Neutrophil (primary cell): ENCODE measurements at regions not wholly inside any gene's neighbourhood (a gene's known extent, or its start where the extent isn't known, plus 50 kb on each side); places are given as distances from the start of the nearest gene placed in this dataset.

Experiments
- H3K27ac ChIP-seq: fragments of 200-600 bp; sonication (generic); 2 replicates; pipeline ENCODE4 v1.5.1; 2016; ENCODE audit warnings: mild to moderate bottlenecking, moderate library complexity
- H3K27me3 ChIP-seq: fragments of 200-600 bp; sonication (generic); 2 replicates; pipeline ENCODE4 v1.6.0; 2016; ENCODE audit warnings: mild to moderate bottlenecking
- H3K36me3 ChIP-seq: fragments of 200-600 bp; sonication (generic); 2 replicates; pipeline ENCODE4 v1.5.1; 2017
- H3K4me1 ChIP-seq, 2 experiments: fragments of 200-600 bp in 1 of 2; sonication (generic) in 1 of 2; 1 replicate in 1 of 2; 2 replicates in 1 of 2; pipeline versions ENCODE4 v1.5.1 to v1.6.1; 2013 to 2016; ENCODE audit warnings: low read depth in 1 of 2, low read length in 1 of 2, mild to moderate bottlenecking in 1 of 2, moderate library complexity in 1 of 2; ENCODE audit not compliant: control insufficient read depth in 1 of 2, insufficient read depth in 1 of 2
- H3K4me3 ChIP-seq, 2 experiments: fragments of 200-600 bp in 1 of 2; sonication (generic) in 1 of 2; 1 replicate in 1 of 2; 2 replicates in 1 of 2; pipeline ENCODE4 v1.5.1; 2013 to 2016; ENCODE audit warnings: low read depth in 1 of 2, low read length in 1 of 2, mild to moderate bottlenecking in 1 of 2, moderate library complexity in 1 of 2
- H3K9me3 ChIP-seq: fragments of 200-600 bp; sonication (generic); 2 replicates; pipeline ENCODE4 v1.5.1; 2016
- CTCF ChIP-seq: fragments of 200-600 bp; sonication (generic); IDR thresholded peaks from 2 replicates; pipeline ENCODE4 v1.5.1; 2016; ENCODE audit warnings: antibody characterized with exemption

DNA sequence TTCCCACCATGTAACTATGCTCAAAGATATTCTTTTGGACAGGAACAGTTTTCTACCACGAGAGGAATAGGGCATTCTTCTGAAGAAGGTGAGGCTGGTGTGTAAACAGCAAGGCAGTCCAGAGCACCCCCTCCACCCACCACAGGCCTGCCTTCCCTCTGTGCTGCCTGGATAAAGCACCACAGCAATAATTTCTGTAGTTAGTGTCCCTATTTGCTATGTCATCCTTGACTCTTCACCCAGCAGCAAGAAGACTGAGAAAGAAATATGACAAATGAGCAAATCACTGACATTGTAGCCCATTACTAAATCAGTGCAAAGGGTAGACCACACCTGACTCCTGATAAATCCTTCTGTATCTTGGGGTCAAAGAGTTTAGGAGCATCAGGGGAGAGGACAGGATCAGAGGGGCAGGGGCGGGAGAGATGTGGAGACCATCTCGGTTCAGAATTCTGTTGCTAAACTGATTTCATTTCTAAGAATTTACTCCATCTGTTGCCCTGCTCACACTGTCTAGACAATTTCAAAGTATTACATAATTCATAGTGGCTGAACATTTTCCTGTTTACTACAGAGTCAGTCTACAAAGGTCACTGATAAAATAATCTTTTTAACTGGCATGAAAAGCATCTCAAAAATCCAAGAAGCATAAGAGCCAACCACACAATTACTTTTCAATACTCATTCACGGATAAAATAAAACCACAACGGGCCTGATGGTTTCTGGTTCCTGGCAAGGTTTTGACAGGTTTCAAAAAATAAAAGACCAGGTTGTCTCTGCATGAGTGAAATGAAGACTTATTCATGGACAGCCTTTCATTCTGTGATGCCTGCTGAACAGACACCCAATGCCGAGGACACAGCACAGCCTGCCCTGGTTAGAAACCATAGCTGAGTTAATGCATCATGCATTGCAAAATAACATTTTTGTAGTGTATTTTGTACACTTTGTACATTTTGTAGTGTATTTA lies 88.4 kb upstream of the IRS2 start:
- H3K27ac ChIP-seq = no peak overlapping the region
- TF ChIP-seq CTCF = no peak
- H3K36me3 ChIP-seq = no peaks in the 10 kb centered on the region
- no peaks in the 10 kb centered on the region for H3K9me3 ChIP-seq
- H3K4me3 ChIP-seq = no peak overlapping the region
- H3K4me1 ChIP-seq = no peaks in the 10 kb centered on the region
- peaks cover 36% of the 10 kb centered on the region for H3K27me3 ChIP-seq

- Histone ChIP-seq H3K27me3 (peaks cover 48% of the 10 kb centered on the region), H3K4me1 (no peaks in the 10 kb centered on the region), H3K36me3 (no peaks in the 10 kb centered on the region), H3K4me3 (no peak overlapping the region), H3K27ac (no peak overlapping the region), H3K9me3 (no peaks in the 10 kb centered on the region)
- no peak for TF ChIP-seq CTCF
These were observed 87.2 kb upstream of the IRS2 start for GRCh38 chr13:109873351-109874123.

DNA sequence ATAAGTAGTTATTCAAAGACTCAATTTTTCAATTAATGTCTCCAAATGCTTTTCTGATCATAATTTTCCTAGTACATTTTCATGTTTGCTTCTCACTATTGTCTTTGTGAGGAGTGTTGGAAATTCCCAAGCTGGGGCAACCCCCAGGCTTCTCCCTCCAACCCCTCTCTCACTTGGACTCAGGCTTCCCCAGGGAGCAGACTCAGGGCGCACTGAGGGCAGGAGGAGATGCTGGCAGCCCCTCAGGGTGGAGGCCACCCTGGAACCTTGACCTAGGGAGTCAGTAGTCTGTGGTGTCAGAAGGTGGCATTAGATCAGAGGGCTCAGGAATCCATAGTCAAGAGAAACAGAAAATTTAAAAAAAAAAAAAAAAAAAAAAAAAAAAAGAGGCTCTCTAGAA lies 86.5 kb upstream of the IRS2 start:
- no peaks in the 10 kb centered on the region for H3K36me3 ChIP-seq
- H3K4me1 ChIP-seq = no peaks in the 10 kb centered on the region
- no peak for TF ChIP-seq CTCF
- no peaks in the 10 kb centered on the region for H3K9me3 ChIP-seq
- no peak overlapping the region for H3K27ac ChIP-seq
- H3K27me3 ChIP-seq = peaks cover 52% of the 10 kb centered on the region
- H3K4me3 ChIP-seq = no peak overlapping the region

DNA sequence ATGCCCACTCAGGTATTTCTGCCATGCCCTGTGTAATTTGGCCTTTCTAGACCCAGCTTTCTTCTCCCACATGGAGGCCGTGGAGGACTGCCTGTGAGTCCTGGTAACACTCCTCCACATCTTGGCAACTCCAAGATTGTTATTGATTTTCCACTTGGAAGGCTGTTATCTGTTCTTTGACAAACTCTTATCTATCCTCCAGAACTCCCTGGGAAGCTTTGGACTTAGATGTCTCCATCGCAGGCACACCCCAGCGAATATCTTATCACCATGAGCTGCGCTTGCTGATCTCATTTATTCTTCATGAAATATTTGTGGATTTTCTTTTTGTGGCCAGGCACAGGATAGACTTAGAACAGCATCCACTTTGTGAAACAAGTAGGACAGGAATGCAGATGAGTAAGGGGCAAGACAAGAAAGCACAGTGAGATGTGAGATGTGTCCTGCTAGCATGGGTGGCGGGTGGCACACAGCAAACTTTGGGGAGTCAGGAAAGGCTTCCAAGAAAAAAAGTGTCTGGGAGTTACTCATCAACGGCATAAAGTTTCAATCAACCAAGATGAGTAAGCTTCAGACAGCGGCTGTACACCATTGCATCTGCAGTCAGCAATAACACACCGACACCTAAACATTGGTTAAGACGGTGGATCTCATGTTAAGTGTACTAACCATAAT lies 84.5 kb upstream of the IRS2 start:
- H3K4me1 ChIP-seq = no peaks in the 10 kb centered on the region
- H3K27me3 ChIP-seq = peaks cover 69% of the 10 kb centered on the region
- no peak for TF ChIP-seq CTCF
- H3K36me3 ChIP-seq = no peaks in the 10 kb centered on the region
- H3K27ac ChIP-seq = no peak overlapping the region
- H3K9me3 ChIP-seq = no peaks in the 10 kb centered on the region
- H3K4me3 ChIP-seq = no peak overlapping the region

DNA sequence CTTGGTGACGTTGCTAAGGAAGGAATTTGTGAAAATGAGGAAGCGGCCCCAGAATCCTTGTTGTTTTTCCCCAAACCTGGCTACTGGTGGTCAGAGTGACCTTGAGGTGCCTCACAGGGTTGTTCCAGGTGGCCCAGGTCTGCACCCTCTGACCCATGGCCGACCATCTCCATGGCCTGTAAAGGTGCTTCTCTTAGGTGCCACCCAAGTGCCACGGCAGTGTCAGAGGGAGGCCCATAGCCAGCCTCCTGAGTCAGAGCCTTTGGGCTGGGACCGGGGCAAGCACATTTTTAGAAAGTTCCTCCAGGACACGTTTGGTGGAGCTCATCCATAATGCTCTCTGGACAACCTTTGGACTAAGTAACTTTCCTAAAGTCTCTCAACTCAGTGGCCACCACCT lies 83.9 kb upstream of the IRS2 start:
- no peaks in the 10 kb centered on the region for H3K36me3 ChIP-seq
- H3K9me3 ChIP-seq = no peaks in the 10 kb centered on the region
- H3K27me3 ChIP-seq = peaks cover 68% of the 10 kb centered on the region
- no peak overlapping the region for H3K27ac ChIP-seq
- TF ChIP-seq CTCF = no peak
- H3K4me3 ChIP-seq = no peak overlapping the region
- no peaks in the 10 kb centered on the region for H3K4me1 ChIP-seq
